GM18907 (cell line): ENCODE measurements at regions not wholly inside any gene's neighbourhood (a gene's known extent, or its start where the extent isn't known, plus 50 kb on each side); places are given as distances from the start of the nearest gene placed in this dataset.

Experiments
- ATAC-seq: cut with Tn5 transposase; IDR thresholded peaks from one replicate; pipeline ENCODE4 v1.9.1; 2021; ENCODE audit warnings: mild to moderate bottlenecking, moderate library complexity; ENCODE audit not compliant: unreplicated experiment

DNA sequence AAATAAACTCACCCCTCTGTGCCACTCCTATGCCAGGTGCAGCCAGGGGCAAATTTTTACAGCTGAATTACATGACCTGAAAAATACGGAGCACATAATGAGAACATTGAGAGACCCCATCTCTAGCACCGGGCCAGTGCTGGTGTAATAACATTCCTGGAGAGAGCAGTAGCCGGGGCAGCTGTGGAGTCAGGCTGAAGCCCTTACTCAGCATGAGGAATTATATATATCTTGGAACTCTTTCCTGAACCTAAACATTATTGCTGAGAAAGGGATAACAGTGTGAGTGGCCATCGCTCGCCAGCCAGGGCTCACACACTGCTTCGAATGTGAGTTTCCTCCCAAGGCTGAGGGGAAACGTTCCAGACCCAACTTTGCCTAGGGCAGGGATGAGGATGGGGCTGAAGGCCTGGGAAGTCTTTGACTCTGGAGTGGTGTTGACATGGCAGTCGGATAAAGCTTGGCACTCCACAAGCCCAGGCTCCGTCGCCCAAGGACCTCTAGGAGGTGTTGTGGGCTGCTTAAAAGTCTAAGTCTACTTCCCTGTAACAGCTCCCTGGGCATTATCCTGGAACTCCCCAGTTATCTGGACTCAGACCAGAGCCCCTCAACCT, 269.8 kb downstream of the CDC5L start:
- no peak for ATAC-seq

DNA sequence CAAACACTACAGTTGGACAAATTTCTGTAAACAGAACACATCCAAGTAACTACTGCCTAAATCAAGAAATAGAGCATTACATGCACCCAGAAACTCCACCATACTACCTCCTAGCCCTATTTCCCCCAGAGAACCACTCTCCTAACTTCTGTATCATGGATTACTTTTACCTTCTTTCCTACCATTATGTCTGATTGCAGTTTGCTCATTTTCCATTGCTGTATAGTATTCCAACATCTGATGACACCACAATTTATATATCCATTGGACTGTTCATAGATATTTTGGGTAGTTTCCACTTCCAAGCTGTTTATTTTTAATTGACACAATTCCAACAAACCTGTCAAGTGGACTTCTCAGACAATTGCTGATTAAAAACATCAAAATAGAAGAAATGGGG, 271.1 kb downstream of the CDC5L start:
- no peak for ATAC-seq

DNA sequence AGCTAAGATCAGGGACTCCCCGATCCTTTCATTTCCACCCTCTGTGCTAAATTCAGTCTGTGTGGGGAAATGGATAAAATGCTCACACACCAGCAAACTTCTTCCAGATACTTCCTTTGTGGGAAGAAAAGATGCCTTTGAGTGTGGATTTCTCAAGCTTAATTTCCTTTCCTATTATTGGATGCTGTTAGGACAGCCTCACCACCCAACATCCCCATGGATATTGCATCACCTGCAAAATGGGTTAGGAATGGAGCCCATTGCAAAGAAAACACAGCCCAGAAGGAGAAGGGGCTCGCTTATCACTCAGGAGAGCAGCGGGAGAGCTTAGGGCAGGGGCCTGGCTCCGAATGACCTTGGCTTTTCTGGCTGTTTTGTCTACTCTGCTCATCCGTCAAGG, 272.2 kb downstream of the CDC5L start:
- no peak for ATAC-seq

DNA sequence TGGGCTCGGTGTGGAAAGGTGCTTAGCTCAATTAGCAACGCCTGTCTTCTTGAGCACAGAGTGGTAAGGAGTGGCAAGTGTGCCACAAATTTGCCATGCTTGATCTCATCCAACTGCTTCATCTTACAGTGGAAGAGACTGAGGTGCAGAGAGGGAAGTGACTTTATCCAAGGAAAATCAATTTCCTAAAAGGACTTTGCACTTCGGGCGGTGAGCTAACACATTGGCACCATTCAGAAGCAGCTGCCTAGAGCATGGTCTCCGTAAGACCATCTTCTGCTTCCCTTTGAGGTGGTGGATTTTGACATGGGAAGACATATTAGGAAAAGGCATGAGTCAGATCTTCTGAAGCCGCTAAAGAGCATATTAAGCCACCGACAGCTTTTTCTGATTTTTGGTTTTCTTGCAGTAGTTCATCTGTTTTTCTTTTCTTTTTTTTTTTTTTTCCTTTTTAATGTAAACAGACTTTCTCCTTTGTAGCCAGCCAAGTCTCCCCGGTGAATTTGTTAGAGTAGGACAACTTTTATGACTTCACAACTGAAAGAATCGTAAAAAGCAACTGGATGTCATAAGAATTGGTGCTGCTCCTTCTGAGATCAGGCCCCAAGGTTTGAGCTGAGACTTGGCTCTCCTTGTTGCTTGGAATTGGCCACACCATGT, 273.2 kb downstream of the CDC5L start:
- no peak for ATAC-seq

DNA sequence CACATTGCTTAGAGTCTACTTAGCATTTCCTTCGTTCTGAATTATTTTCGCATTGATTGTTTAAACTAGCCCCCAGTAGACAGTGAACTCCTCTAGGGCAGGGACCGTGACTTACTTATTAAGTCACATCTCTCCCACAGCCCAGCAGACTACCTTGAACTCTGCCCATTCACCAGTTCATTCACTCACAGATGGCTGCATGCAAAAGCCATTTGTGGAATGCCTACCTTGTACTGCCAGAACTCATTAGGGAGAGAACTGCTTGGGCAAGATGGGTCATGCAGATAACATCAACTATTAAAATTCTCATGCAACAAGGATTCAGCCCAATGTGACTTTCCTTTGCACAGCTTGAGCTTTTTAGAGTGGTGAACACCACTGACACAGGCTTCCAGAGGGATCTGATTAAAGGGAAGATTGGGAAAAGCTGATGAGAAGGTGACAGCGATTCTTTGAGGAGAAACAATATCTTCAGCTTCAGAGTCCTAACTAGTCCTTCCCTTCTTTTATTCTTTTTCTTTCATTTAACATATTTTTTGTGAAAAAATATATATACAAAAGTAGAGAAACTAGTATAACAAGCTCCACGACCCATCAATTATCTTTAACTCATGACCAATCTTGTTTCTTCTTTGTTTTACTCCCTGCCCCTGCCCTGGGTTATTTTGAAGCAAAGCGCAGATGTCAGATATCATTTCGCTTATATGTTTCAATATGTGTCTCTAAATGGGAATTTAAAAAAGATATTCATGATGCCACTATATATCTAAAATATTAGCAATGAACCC, 273.9 kb downstream of the CDC5L start:
- no peak for ATAC-seq

DNA sequence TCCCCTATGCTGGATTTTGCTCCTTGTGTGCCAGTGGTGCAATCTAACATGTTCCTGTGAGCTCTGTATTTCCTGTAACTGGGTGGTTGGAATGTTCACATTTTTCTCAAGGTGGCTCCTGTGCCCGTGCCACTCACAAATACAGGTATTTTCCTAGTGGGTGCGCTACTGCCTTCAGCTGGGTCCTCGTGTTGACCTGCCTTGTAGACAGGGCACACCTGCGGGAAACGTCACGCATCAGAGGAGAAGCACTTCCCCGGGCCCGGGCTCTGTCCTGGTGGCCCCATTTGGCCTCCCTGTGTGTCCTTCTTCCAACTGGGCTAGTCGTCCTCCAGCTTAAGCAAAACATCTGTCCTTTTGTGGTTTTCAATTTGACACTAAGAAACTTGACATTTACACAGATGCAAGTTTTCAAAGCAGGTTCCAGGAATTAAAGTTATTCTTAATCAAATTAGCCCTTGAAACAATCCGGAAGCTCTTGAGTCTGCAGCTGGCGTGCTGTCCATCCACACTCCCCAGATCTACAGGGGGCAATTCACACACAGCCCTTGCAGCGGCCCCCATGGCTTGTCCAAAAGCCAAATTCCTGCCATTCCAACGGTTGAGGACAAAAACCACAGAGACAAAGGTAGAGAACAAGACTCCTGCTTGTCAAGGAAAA, 275.1 kb downstream of the CDC5L start:
- no peak for ATAC-seq

DNA sequence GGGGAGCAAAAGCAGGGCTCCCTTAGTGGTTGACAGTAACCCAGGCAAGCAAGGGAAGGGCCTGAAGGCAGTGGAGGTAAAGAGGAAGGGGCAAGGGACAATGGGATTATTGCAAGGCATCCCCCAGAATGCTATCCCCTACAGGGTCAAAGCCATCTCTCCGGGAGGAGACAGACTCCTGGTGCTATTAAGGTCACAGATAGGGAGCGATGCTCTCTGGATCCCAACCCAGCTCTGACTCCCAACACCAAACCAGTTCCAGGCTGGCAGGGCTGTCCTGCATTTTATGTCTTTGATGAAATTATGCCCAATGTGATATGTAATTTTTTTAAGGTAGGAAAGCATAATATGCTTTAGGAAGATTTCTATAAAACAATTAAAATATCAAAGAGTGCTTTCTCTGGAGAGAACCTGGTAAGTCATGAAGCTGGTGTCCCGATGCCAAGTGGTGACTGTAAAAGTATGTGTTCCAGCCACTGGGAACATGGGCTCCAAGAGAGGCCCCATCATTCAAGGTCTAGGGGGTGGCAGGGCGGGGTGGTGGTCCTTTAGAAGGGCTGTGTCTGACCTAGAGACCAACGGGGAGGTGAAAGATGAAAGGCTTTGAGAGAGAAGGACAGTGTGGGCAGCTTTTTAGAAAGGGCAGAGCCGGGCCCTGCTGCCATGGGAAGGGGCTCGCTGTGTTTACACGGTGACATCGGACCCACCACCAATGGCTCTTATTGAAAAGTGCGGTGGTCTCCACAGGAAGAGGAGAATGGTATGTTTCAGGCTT, 276.5 kb downstream of the CDC5L start:
- ATAC-seq: no peak

DNA sequence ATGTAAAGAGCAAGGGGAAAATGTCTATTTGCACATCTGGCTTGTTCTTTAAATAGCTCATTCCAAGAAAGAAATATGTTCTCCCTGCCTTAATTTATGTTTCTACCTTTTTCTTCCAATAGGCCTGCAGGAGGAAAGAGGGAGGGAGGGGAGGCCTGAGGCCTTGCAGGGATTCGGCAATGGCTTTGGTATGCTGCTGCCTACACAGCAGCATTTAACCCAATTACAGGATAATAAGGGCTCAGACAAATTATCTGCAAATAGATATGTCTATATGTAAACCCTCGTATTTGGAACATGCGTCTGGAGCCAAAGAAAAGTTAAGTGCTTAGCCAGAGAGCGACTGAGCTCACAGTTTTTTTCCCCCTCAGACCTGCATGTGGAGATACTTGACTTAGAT, 277.2 kb downstream of the CDC5L start:
- ATAC-seq: no peak

DNA sequence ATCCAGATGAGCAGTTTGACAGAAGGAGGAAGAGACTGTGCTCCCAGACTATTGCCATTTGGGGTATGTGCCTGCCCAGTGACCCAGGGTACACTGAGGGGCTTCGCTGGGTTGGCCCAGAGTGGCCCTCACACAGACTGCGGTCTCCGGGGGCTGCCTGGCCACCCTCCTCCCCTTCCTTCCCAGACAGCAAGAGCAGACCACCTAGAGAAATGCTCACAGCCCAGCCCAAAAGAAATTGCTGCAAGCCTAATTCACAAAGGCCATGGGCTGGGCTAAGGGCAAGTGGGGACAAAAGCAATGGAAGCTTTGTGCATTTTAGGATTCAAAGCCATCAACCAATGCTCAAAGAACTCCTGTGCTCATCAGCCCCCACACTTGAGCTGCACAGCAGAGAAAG, 277.6 kb downstream of the CDC5L start:
- no peak for ATAC-seq

DNA sequence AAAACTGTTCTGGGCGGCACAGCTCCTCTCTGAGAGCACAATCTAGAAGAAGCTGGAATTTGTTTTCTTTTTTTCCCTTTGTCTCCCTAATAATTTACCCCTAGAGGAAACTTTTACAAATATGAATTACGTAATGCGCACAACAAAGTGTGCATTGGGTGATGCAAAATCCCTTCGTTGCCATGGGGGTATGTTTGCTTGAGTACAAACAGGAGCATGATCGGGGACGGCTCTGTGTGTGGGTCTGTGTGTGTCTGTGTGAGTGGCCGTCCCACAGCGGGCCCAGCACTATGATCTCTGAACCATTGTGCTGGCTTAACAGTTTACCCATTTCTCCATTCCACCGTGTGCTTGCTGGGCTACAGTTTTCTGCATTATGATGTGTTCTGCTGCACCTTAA, 278.2 kb downstream of the CDC5L start:
- no peak for ATAC-seq

DNA sequence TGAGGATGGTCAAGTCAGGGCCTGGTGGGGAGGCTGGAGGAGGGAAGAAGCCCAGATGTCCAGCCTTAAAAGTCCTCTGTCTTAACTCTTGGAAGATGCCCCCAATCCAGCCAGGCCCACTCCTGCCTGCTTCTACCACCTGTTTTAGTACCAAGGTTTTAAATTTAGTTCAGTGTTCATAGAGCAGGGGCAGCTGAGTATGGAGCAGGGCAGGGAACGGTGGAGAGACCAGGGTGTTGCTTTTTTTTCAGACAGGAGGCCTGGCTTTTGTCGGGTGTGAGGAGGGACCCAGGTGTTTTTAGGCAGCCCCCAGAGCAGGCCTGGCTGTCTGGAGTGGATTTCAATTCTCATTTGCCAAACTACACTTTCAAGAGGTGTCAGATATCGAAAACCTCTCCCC, 278.8 kb downstream of the CDC5L start:
- no peak for ATAC-seq

DNA sequence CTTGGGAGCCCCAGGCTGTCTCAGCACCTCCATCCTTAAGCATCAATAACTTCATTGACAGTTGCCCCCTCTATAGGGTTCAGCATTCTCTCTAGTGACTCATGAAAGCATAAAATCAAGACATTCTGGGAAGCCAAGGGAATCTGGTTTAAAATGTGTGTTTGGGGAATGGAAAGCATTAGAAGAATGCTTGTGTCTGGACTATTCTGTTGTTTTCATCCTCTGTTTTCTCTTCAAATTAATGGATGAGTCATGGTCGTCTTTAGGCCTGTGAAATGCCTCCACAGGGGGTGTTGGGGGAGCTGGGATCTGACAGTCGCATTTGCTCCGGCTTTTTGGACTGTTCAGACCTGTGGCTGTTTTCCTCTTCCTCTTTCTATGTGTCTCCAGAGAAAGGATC, 279.7 kb downstream of the CDC5L start:
- no peak for ATAC-seq

DNA sequence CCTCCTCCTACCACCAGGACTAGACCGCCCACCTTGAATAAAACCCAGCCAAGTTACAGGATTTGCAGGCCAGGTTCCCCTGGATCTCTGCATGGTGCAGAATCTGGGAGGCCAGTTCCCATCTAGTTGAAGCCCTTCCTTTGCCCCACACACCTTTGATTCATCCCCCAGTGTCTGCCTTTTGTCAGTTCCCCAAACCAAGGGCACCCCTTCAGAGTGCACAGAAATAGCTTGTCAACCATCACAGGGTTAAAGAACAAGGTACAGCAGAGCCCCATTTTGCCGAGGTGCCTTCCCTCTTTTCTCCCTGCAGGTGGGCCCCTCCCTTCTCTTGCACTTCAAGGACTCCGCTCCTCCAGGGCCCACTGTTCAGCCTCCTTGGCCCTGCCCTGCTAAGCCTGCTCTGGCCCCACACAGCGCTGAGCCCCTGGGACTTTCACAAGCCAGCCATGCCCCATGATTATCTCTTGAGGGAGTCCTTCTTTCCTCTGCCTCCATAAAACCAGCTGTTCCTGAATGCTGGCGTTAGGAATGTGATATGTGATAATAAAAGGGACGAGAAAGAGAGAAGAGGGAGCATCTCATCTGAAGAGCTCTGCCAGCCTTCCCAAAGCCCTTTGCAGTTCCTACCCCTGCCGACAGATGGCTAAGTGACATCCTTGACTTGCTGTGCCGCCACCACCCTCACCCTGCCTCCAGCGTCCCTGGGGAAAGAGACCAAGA, 280.3 kb downstream of the CDC5L start:
- no peak for ATAC-seq

DNA sequence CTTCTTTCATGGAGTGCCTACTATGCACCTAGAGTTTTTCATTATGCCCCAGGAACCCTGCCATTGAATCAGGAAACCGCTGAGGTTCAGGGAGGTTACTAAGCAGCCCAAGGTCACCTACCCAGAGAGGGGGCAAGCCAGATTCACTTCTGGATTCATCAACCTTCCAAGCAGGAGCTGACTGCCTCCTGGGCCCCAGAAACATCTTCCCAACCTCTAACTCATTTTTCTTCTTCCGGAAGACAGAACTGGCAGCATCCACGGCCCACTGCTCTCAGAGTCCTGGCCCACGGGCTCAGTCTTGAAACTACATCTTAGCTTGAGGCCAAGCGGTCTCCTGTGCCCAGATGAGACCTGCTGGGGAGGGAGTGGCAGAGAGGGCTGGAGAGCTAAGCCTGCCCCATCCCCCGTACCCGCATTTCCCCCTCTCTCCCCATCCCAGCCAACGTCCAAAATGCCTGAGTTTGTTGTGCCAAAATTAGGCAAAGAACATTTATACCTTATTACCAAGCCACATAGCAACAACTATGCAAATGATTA, 281.0 kb downstream of the CDC5L start:
- no peak for ATAC-seq

DNA sequence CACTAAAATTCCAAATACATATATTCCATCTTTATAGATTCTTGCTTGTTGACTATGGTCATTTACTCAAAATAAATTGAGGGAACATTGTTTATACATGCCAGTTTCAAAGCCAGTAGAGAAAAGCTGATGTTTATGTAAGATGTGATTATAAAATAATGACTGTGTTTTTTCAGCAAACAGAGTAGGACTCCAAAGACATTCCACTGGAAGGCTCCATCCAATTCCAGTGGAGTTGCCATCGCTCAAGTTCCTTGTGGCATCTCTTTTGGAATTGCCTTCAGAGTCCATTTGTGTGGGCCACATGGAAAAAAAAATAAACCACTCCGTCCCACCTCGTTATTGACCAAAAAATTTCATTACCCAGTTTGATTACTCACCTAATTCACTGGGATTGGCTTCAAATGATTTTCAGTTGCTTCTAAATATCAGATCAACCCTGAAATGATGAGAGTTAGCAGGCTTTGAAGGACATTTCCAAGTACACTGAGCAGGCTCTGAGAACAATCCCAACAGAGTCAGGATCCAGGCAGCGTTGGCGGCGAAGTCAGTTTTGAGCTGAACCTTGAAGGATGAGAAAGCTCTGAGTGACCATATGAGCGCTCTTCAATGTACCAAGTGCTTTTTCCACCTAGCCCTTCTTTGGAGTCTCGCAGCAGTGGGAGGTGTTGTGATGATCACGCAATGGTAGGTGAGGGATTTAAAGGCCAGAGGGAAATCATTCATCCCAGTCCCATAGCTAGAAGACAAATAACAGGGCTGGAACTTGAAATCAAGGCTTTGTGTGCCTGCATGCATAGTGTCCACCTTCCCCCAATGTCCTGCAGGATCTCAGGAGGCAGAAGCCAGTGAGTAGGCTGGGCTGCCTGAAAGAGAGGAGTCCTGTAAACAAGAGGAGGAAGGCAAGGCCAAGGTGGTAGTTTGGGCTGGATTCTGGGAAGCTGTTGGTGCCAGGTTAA, 281.7 kb downstream of the CDC5L start:
- ATAC-seq: no peak

DNA sequence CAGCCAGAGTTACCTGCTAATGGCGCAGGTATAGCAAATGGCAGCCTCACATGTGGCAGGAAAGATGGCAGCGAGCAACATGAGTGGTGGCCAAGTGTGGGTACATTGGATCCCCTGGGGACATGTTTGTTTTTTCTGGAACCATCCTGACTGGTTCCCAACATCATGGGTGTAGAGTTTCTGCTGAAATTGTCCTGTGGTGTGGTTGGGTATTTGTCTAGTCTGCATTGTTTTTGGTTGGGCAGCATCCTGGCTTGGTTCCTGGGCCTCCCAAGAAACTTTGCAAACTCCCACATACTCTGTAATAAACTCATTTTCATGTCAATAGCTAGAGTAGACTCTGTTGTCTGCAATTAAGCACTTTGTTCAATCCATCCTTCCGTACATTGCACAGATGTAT, 282.6 kb downstream of the CDC5L start:
- no peak for ATAC-seq

DNA sequence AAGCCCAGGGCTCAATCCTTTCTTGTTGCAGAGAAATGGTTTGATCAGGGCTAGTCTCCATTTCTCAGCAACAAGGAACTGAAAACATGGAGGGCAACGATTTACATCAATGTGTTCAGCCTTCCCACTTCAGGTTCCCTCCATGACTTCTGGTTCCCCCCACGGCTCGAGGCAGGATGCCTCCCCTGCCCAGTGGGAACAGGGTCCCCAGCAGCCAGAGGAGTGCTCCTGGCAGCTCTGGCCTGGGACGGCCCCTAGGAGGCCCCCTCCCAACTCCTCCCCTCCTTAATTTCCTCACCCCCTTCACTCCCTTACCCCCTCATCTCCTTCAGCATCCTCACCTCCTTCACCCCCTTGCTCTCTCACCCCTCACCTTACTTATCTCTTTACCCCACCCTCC, 283.8 kb downstream of the CDC5L start:
- ATAC-seq: no peak

DNA sequence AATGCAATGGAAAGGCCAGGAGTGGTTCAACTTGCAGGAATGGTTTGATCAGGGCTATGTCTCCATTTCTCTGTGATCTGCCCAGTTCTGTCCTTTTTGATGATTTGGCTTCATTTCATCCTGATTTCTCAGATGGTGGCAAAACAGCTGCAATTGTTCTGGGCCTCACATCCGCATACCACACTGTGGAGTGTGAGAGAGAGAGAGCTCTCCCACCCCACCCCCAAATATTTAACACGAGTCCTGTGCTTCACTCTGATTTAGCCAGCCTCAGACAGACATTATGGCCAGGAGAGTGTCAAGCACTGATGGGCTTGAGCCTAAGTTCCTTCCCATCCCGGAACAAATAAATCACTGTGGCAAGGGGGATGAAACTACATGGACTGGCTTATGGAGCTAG, 284.6 kb downstream of the CDC5L start:
- no peak for ATAC-seq

DNA sequence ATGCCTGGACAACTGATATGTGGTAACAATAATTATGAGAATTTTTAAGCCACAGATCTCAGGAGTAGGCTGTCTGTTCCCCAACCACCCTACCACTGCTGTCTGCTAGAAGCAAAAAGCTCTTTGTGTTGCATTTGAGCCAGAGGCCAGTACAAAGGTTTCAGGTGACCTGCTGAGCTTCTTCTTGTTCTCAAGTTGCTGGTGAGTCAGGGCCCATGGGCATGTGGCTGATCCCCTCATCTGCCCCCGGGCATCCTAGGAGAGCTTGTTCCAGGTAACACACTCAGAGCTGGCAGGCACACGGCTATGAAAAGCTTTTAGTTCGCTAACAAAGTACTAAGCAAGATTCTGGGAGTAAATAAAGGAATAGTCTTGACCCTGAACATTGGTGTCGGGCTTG, 285.3 kb downstream of the CDC5L start:
- ATAC-seq: no peak
